ENCODE measurements at regions not wholly inside any gene's neighbourhood (a gene's known extent, or its start where the extent isn't known, plus 50 kb on each side); places are given as distances from the start of the nearest gene placed in this dataset.

GRCh38 chr4:187424636-187425035 is 570.9 kb upstream of the ZFP42 start:
- Histone ChIP-seq H2BK20ac (ENCODE audit: low read depth, low read length) (no peak overlapping the region), H3K9me3 (ENCODE audit: control insufficient read depth, insufficient read depth, low read length) (no peaks in the 10 kb centered on the region), H3K23ac (ENCODE audit: low read depth, low read length) (no peak overlapping the region), H4K20me1 (ENCODE audit: insufficient read depth, low read length) (no peaks in the 10 kb centered on the region), H3K4me2 (ENCODE audit: low read depth, low read length) (no peak overlapping the region), H2BK120ac (ENCODE audit: low read depth, low read length) (no peak overlapping the region), H3K18ac (ENCODE audit: low read depth, low read length) (no peak overlapping the region), H3K27ac (ENCODE audit: insufficient read depth, low read length) (no peak overlapping the region), H3K9me1 (ENCODE audit: insufficient read depth, low read length) (no peaks in the 10 kb centered on the region), H4K8ac (ENCODE audit: low read depth in 2 of 2, low read length in 2 of 2) (no peak overlapping the region), H3K4me3 (ENCODE audit: insufficient read depth, low read depth, low read length) (no peak overlapping the region), H2AK9ac (replicated peaks; ENCODE audit: low read depth, low read length, poor library complexity) (no peak overlapping the region), H3K36me3 (ENCODE audit: control insufficient read depth, insufficient read depth, low read length) (no peaks in the 10 kb centered on the region), H2AFZ (replicated peaks; ENCODE audit: low read length, poor library complexity) (no peak overlapping the region), H2AK5ac (ENCODE audit: low read depth, low read length) (no peak overlapping the region), H2BK5ac (ENCODE audit: low read depth, low read length, poor library complexity, severe bottlenecking) (no peak overlapping the region), H3K9ac (ENCODE audit: low read depth, low read length) (no peak overlapping the region), H3K79me1 (ENCODE audit: low read depth in 1 of 2, low read length in 2 of 2) (no peaks in the 10 kb centered on the region), H3K27me3 (ENCODE audit: control insufficient read depth, insufficient read depth, low read length) (no peaks in the 10 kb centered on the region), H2BK15ac (ENCODE audit: low read depth, low read length) (no peak overlapping the region), H4K5ac (ENCODE audit: low read depth, low read length) (no peak overlapping the region), H3K56ac (ENCODE audit: extremely low read depth, insufficient read depth, low read length) (no peak overlapping the region), H3K4ac (ENCODE audit: low read depth, low read length) (no peak overlapping the region), H3K4me1 (ENCODE audit: control insufficient read depth, insufficient read depth, low read length) (no peaks in the 10 kb centered on the region), H3K14ac (replicated peaks; ENCODE audit: low read depth, low read length) (no peak overlapping the region), H4K91ac (ENCODE audit: insufficient read depth, low read depth, low read length) (no peak overlapping the region)
- no TSS peak for BruUV-seq (replicated peaks)
- POLR2A ChIA-PET (ENCODE audit: unreplicated experiment): no interaction called here
- intact Hi-C loops (cut with micrococcal nuclease): no loop called here
- whole genome bisulfite sequencing, 2 experiments (ENCODE audit: extremely low coverage in 2 of 2, insufficient read length in 1 of 2): no CpG with 5 or more reads among the region's 1 CpG
- dilution Hi-C loops (cut with HindIII; ENCODE audit: low sequenced_read_pairs, unreplicated experiment): no loop called here
- CTCF ChIA-PET: no interaction called here
- in situ Hi-C loops (cut with MboI; ENCODE audit: low sequenced_read_pairs): no loop called here
- ATAC-seq (ENCODE audit: low read depth) (no peak), DNase-seq (no peak)
- TF ChIP-seq RAD21 (IDR thresholded peaks at IDR 0.05; ENCODE audit: low read length): no peak
- TF ChIP-seq MXI1 (IDR thresholded peaks at IDR 0.05; ENCODE audit: borderline replicate concordance, low read depth, low read length): no peak
- TF ChIP-seq BHLHE40 (IDR thresholded peaks at IDR 0.05; ENCODE audit: low read depth, low read length): no peak
- no peak for TF ChIP-seq NFE2L2 (IDR thresholded peaks at IDR 0.05; ENCODE audit: low read depth, low read length)
- no peak for TF ChIP-seq SMC3 (IDR thresholded peaks at IDR 0.05; ENCODE audit: low read depth, low read length)
- TF ChIP-seq CEBPB (IDR thresholded peaks at IDR 0.05; ENCODE audit: low read depth, low read length): no peak
- no peak for TF ChIP-seq POLR2A (IDR thresholded peaks at IDR 0.05; ENCODE audit: low read depth, low read length)
- TF ChIP-seq CHD1 (IDR thresholded peaks at IDR 0.05; ENCODE audit: low read depth, low read length): no peak
- TF ChIP-seq FOS (IDR thresholded peaks at IDR 0.05; ENCODE audit: low read depth, low read length): no peak
- TF ChIP-seq RFX5 (IDR thresholded peaks at IDR 0.05; ENCODE audit: low read depth, low read length): no peak
- TF ChIP-seq MAZ (IDR thresholded peaks at IDR 0.05; ENCODE audit: borderline replicate concordance, low read depth, low read length): no peak
- no peak for TF ChIP-seq ELK1 (IDR thresholded peaks at IDR 0.05; ENCODE audit: borderline replicate concordance, low read depth, low read length)
- TF ChIP-seq USF2 (IDR thresholded peaks at IDR 0.05; ENCODE audit: low read depth, low read length): no peak
